H1 (cell line): ENCODE measurements at regions not wholly inside any gene's neighbourhood (a gene's known extent, or its start where the extent isn't known, plus 50 kb on each side); places are given as distances from the start of the nearest gene placed in this dataset.

ENCODE experiments used
- CTCF ChIA-PET: fragments of 300-600 bp; sonication (Branson Sonifier 250); formaldehyde crosslinking; loops from one replicate; lab custom pipeline; 2021; ENCODE audit not compliant: partially characterized antibody; lab: Charles Lee
- POLR2A ChIA-PET: fragments of 300-600 bp; sonication (Branson Sonifier 250); formaldehyde crosslinking; loops from one replicate; lab custom pipeline; 2021; ENCODE audit warnings: inconsistent platforms; ENCODE audit not compliant: partially characterized antibody; lab: Charles Lee
- DNase-seq, 2 experiments: peaks; one replicate each; pipeline versions ENCODE4 v3.0.0 to v3.0.0-alpha.2; 2010 to 2022; ENCODE audit warnings: low spot score in 2 of 2, low read depth in 1 of 2, mixed read lengths in 1 of 2
- FAIRE-seq: peaks from 2 replicates; lab custom pipeline; 2011; peaks lifted over from hg19 to GRCh38; lab: Jason Lieb, UNC
- H2AFZ ChIP-seq: 2 replicates; pipeline ENCODE4 v1.8.1; 2012; ENCODE audit warnings: low read length, inconsistent platforms
- H2AK5ac ChIP-seq: 2 replicates; pipeline ENCODE4 v1.6.1; 2013; ENCODE audit warnings: low read depth, low read length
- H2BK120ac ChIP-seq: replicated peaks from 2 replicates; pipeline ENCODE3; 2013; ENCODE audit warnings: low read depth, low read length, inconsistent platforms
- H2BK12ac ChIP-seq: 2 replicates; pipeline ENCODE4 v1.6.1; 2013; ENCODE audit warnings: low read depth, low read length
- H2BK15ac ChIP-seq: 2 replicates; pipeline ENCODE4 v1.6.1; 2013; ENCODE audit warnings: low read length
- H2BK20ac ChIP-seq: 2 replicates; pipeline ENCODE4 v1.6.1; 2013; ENCODE audit warnings: low read length
- H2BK5ac ChIP-seq: 2 replicates; pipeline ENCODE4 v1.6.1; 2013; ENCODE audit warnings: low read depth, low read length
- H3K14ac ChIP-seq: 2 replicates; pipeline ENCODE4 v1.6.1; 2013; ENCODE audit warnings: inconsistent platforms; ENCODE audit not compliant: insufficient read length
- H3K18ac ChIP-seq: 2 replicates; pipeline ENCODE4 v1.6.1; 2013; ENCODE audit warnings: low read length; ENCODE audit errors: extremely low read depth
- H3K23ac ChIP-seq: 2 replicates; pipeline ENCODE4 v1.6.1; 2013; ENCODE audit warnings: inconsistent platforms; ENCODE audit not compliant: insufficient read length
- H3K23me2 ChIP-seq: 2 replicates; pipeline ENCODE4 v1.6.1; 2013; ENCODE audit warnings: low read depth, low read length
- H3K27ac ChIP-seq: 2 replicates; pipeline ENCODE4 v1.6.1; 2011; ENCODE audit warnings: low read depth, low read length, inconsistent platforms
- H3K27me3 ChIP-seq, 4 experiments: replicated peaks in 1 of 4; 1 replicate in 1 of 4; 2 replicates in 3 of 4; pipeline versions ENCODE4 v1.6.1 to v1.8.1; 2011 to 2013; ENCODE audit warnings: low read length in 3 of 4, mild to moderate bottlenecking in 3 of 4, inconsistent platforms in 2 of 4, mixed read lengths in 2 of 4, moderate library complexity in 1 of 4; ENCODE audit not compliant: control insufficient read depth in 3 of 4, insufficient read depth in 3 of 4; ENCODE audit errors: extremely low read depth in 1 of 4
- H3K36me3 ChIP-seq, 4 experiments: 2 replicates each; pipeline versions ENCODE4 v1.6.1 to v1.8.1; 2011 to 2013; ENCODE audit warnings: mild to moderate bottlenecking in 4 of 4, low read length in 3 of 4, moderate library complexity in 2 of 4, control low read depth in 1 of 4, inconsistent platforms in 1 of 4; ENCODE audit not compliant: insufficient read depth in 4 of 4, control insufficient read depth in 2 of 4
- H3K4ac ChIP-seq: replicated peaks from 2 replicates; pipeline ENCODE3; 2013; ENCODE audit warnings: low read length, low read depth, mixed read lengths, inconsistent platforms; ENCODE audit not compliant: insufficient read length
- H3K4me1 ChIP-seq, 4 experiments: replicated peaks in 1 of 4; 1 replicate in 1 of 4; 2 replicates in 3 of 4; pipeline versions ENCODE4 v1.6.1 to v1.8.1; 2011 to 2013; ENCODE audit warnings: low read length in 3 of 4, inconsistent platforms in 2 of 4, mixed read lengths in 1 of 4; ENCODE audit not compliant: insufficient read depth in 4 of 4, control insufficient read depth in 3 of 4
- H3K4me2 ChIP-seq, 2 experiments: 2 replicates each; pipeline versions ENCODE4 v1.6.1 to v1.8.1; 2011 to 2013; ENCODE audit warnings: low read depth in 2 of 2, low read length in 2 of 2, control low read depth in 1 of 2, inconsistent platforms in 1 of 2, mild to moderate bottlenecking in 1 of 2; ENCODE audit not compliant: insufficient read depth in 1 of 2
- H3K4me3 ChIP-seq, 4 experiments: fragments of 200-600, 300-600 bp in 1 of 4; sonication (generic), shearing (Covaris generic), sonication (Bioruptor Twin) in 1 of 4; 2 replicates each; pipeline versions ENCODE4 v1.5.1 to v1.8.1; 2011 to 2016; ENCODE audit warnings: low read length in 4 of 4, low read depth in 3 of 4, control low read depth in 2 of 4, inconsistent platforms in 2 of 4, mild to moderate bottlenecking in 2 of 4, mixed read lengths in 1 of 4, moderate library complexity in 1 of 4; ENCODE audit not compliant: insufficient read depth in 2 of 4; ENCODE audit errors: extremely low read depth in 1 of 4
- H3K56ac ChIP-seq: replicated peaks from 2 replicates; pipeline ENCODE3; 2013; ENCODE audit warnings: low read depth, mild to moderate bottlenecking, mixed read lengths, low read length, inconsistent platforms; ENCODE audit not compliant: insufficient read length
- H3K79me1 ChIP-seq: 2 replicates; pipeline ENCODE4 v1.6.1; 2013; ENCODE audit warnings: low read depth, low read length, control low read depth
- H3K79me2 ChIP-seq, 2 experiments: 2 replicates each; pipeline versions ENCODE4 v1.6.1 to v1.8.1; 2012 to 2013; ENCODE audit warnings: low read length in 2 of 2, mild to moderate bottlenecking in 2 of 2, inconsistent platforms in 1 of 2; ENCODE audit not compliant: insufficient read depth in 2 of 2, control insufficient read depth in 1 of 2
- H3K9ac ChIP-seq, 4 experiments: replicated peaks in 1 of 4; 1 replicate in 1 of 4; 2 replicates in 3 of 4; pipeline versions ENCODE4 v1.6.1 to v1.8.1; 2011 to 2013; ENCODE audit warnings: low read depth in 3 of 4, low read length in 3 of 4, control low read depth in 2 of 4, mild to moderate bottlenecking in 2 of 4, moderate library complexity in 2 of 4, inconsistent platforms in 1 of 4; ENCODE audit errors: extremely low read depth in 1 of 4
- H3K9me3 ChIP-seq, 2 experiments: 2 replicates each; pipeline versions ENCODE4 v1.6.1 to v1.8.1; 2012 to 2013; ENCODE audit warnings: mild to moderate bottlenecking in 2 of 2, moderate library complexity in 2 of 2, control low read depth in 1 of 2, inconsistent platforms in 1 of 2, low read depth in 1 of 2, low read length in 1 of 2, mixed read lengths in 1 of 2; ENCODE audit not compliant: insufficient read depth in 2 of 2
- H4K20me1 ChIP-seq, 2 experiments: replicated peaks in 1 of 2; 2 replicates each; pipeline versions ENCODE3 to v1.8.1; 2011 to 2013; ENCODE audit warnings: inconsistent platforms in 2 of 2, low read length in 2 of 2, mild to moderate bottlenecking in 1 of 2; ENCODE audit not compliant: insufficient read depth in 2 of 2, control insufficient read depth in 1 of 2
- H4K5ac ChIP-seq: 2 replicates; pipeline ENCODE4 v1.6.1; 2013; ENCODE audit warnings: low read length, low read depth, mixed read lengths, inconsistent platforms; ENCODE audit not compliant: insufficient read length
- H4K8ac ChIP-seq: 2 replicates; pipeline ENCODE4 v1.8.0; 2013; ENCODE audit warnings: mild to moderate bottlenecking, moderate library complexity, low read length, inconsistent platforms; ENCODE audit not compliant: insufficient read depth; ENCODE audit errors: extremely low read depth
- H4K91ac ChIP-seq: replicated peaks from 2 replicates; pipeline ENCODE3; 2013; ENCODE audit warnings: low read length, mixed read lengths, inconsistent platforms; ENCODE audit not compliant: insufficient read length
- POLR2AphosphoS5 ChIP-seq: IDR thresholded peaks from 2 replicates; pipeline ENCODE4 v1.6.1; 2011; ENCODE audit warnings: low read depth, low read length
- WGBS, 2 experiments: shearing (Covaris generic) in 1 of 2; methylation state at CpG; one replicate each; pipeline versions ENCODE4 v1.1.6 to v1.1.7; 2013 to 2015; ENCODE audit warnings: low lambda C conversion rate in 2 of 2, mixed read lengths in 2 of 2, inconsistent platforms in 1 of 2, low coverage in 1 of 2, missing lambda C conversion rate in 1 of 2; ENCODE audit not compliant: insufficient replicate concordance in 2 of 2, insufficient coverage in 1 of 2, insufficient read length in 1 of 2; ENCODE audit errors: extremely low coverage in 1 of 2, missing lambda C conversion rate in 1 of 2; 5-methylcytosine and 5-hydroxymethylcytosine counted together

DNA sequence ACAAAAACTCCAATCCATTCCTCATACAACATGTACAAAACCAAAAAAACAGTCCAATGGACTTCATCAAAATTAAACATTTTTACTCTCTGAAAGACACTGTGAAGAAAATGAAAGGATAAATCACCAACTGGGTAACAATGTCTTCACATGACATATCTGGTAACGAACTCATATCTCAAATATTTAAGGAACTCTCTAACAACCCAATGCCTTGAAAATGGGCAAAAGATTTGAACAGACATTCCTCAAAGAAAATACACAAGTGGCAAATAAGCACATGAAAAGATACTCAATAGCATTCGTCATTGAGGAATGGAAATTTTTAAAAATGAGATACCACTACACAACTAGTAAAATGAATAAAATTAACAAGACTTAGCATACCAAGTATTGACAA is 198.7 kb upstream of the RASSF8 start:
- Histone ChIP-seq H4K8ac (no peak overlapping the region), H3K56ac (no peak overlapping the region), H3K14ac (no peak overlapping the region), H2AK5ac (no peak overlapping the region), H2BK15ac (no peak overlapping the region), H3K79me1 (no peaks in the 10 kb centered on the region)
- FAIRE-seq: no peak
- TF ChIP-seq POLR2AphosphoS5: no peak
- TF ChIP-seq, all 59 proteins: peak for 0
- H3K18ac ChIP-seq: no peak overlapping the region
- H2AFZ ChIP-seq: no peak overlapping the region
- H2BK5ac ChIP-seq: no peak overlapping the region
- no peak overlapping the region for H2BK120ac ChIP-seq
- 75% methylated on average over 2 of the region's 2 CpGs; no CpG with 5 or more reads in 1 of the 2 experiments for WGBS, 2 experiments
- POLR2A ChIA-PET: no interaction called here
- H3K9ac ChIP-seq: no peak overlapping the region
- H2BK12ac ChIP-seq: no peak overlapping the region
- no peaks in the 10 kb centered on the region for H4K20me1 ChIP-seq
- H3K4ac ChIP-seq: no peak overlapping the region
- no peaks in the 10 kb centered on the region for H3K4me1 ChIP-seq
- CTCF ChIA-PET: no interaction called here
- no peak for DNase-seq
- H3K36me3 ChIP-seq: no peaks in the 10 kb centered on the region
- no peak overlapping the region for H4K91ac ChIP-seq
- no peak overlapping the region for H3K23ac ChIP-seq
- no peak overlapping the region for H2BK20ac ChIP-seq
- no peak overlapping the region for H3K4me2 ChIP-seq
- no peaks in the 10 kb centered on the region for H3K27me3 ChIP-seq
- no peak overlapping the region for H3K4me3 ChIP-seq
- no peaks in the 10 kb centered on the region for H3K79me2 ChIP-seq
- no peaks in the 10 kb centered on the region for H3K23me2 ChIP-seq
- no peak overlapping the region for H4K5ac ChIP-seq
- H3K9me3 ChIP-seq: no peaks in the 10 kb centered on the region
- H3K27ac ChIP-seq: no peak overlapping the region
